H1 (cell line): ENCODE measurements at regions not wholly inside any gene's neighbourhood (a gene's known extent, or its start where the extent isn't known, plus 50 kb on each side); places are given as distances from the start of the nearest gene placed in this dataset.

Experiments used
- CTCF ChIA-PET: fragments of 300-600 bp; sonication (Branson Sonifier 250); formaldehyde crosslinking; loops from one replicate; lab custom pipeline; 2021; ENCODE audit not compliant: partially characterized antibody; lab: Charles Lee
- POLR2A ChIA-PET: fragments of 300-600 bp; sonication (Branson Sonifier 250); formaldehyde crosslinking; loops from one replicate; lab custom pipeline; 2021; ENCODE audit warnings: inconsistent platforms; ENCODE audit not compliant: partially characterized antibody; lab: Charles Lee
- DNase-seq, 2 experiments: peaks; one replicate each; pipeline versions ENCODE4 v3.0.0 to v3.0.0-alpha.2; 2010 to 2022; ENCODE audit warnings: low spot score in 2 of 2, low read depth in 1 of 2, mixed read lengths in 1 of 2
- FAIRE-seq: peaks from 2 replicates; lab custom pipeline; 2011; peaks lifted over from hg19 to GRCh38; lab: Jason Lieb, UNC
- H2AFZ ChIP-seq: 2 replicates; pipeline ENCODE4 v1.8.1; 2012; ENCODE audit warnings: low read length, inconsistent platforms
- H2AK5ac ChIP-seq: 2 replicates; pipeline ENCODE4 v1.6.1; 2013; ENCODE audit warnings: low read depth, low read length
- H2BK120ac ChIP-seq: replicated peaks from 2 replicates; pipeline ENCODE3; 2013; ENCODE audit warnings: low read depth, low read length, inconsistent platforms
- H2BK12ac ChIP-seq: 2 replicates; pipeline ENCODE4 v1.6.1; 2013; ENCODE audit warnings: low read depth, low read length
- H2BK15ac ChIP-seq: 2 replicates; pipeline ENCODE4 v1.6.1; 2013; ENCODE audit warnings: low read length
- H2BK20ac ChIP-seq: 2 replicates; pipeline ENCODE4 v1.6.1; 2013; ENCODE audit warnings: low read length
- H2BK5ac ChIP-seq: 2 replicates; pipeline ENCODE4 v1.6.1; 2013; ENCODE audit warnings: low read depth, low read length
- H3K14ac ChIP-seq: 2 replicates; pipeline ENCODE4 v1.6.1; 2013; ENCODE audit warnings: inconsistent platforms; ENCODE audit not compliant: insufficient read length
- H3K18ac ChIP-seq: 2 replicates; pipeline ENCODE4 v1.6.1; 2013; ENCODE audit warnings: low read length; ENCODE audit errors: extremely low read depth
- H3K23ac ChIP-seq: 2 replicates; pipeline ENCODE4 v1.6.1; 2013; ENCODE audit warnings: inconsistent platforms; ENCODE audit not compliant: insufficient read length
- H3K23me2 ChIP-seq: 2 replicates; pipeline ENCODE4 v1.6.1; 2013; ENCODE audit warnings: low read depth, low read length
- H3K27ac ChIP-seq: 2 replicates; pipeline ENCODE4 v1.6.1; 2011; ENCODE audit warnings: low read depth, low read length, inconsistent platforms
- H3K27me3 ChIP-seq, 4 experiments: replicated peaks in 1 of 4; 1 replicate in 1 of 4; 2 replicates in 3 of 4; pipeline versions ENCODE4 v1.6.1 to v1.8.1; 2011 to 2013; ENCODE audit warnings: low read length in 3 of 4, mild to moderate bottlenecking in 3 of 4, inconsistent platforms in 2 of 4, mixed read lengths in 2 of 4, moderate library complexity in 1 of 4; ENCODE audit not compliant: control insufficient read depth in 3 of 4, insufficient read depth in 3 of 4; ENCODE audit errors: extremely low read depth in 1 of 4
- H3K36me3 ChIP-seq, 4 experiments: 2 replicates each; pipeline versions ENCODE4 v1.6.1 to v1.8.1; 2011 to 2013; ENCODE audit warnings: mild to moderate bottlenecking in 4 of 4, low read length in 3 of 4, moderate library complexity in 2 of 4, control low read depth in 1 of 4, inconsistent platforms in 1 of 4; ENCODE audit not compliant: insufficient read depth in 4 of 4, control insufficient read depth in 2 of 4
- H3K4ac ChIP-seq: replicated peaks from 2 replicates; pipeline ENCODE3; 2013; ENCODE audit warnings: low read length, low read depth, mixed read lengths, inconsistent platforms; ENCODE audit not compliant: insufficient read length
- H3K4me1 ChIP-seq, 4 experiments: replicated peaks in 1 of 4; 1 replicate in 1 of 4; 2 replicates in 3 of 4; pipeline versions ENCODE4 v1.6.1 to v1.8.1; 2011 to 2013; ENCODE audit warnings: low read length in 3 of 4, inconsistent platforms in 2 of 4, mixed read lengths in 1 of 4; ENCODE audit not compliant: insufficient read depth in 4 of 4, control insufficient read depth in 3 of 4
- H3K4me2 ChIP-seq, 2 experiments: 2 replicates each; pipeline versions ENCODE4 v1.6.1 to v1.8.1; 2011 to 2013; ENCODE audit warnings: low read depth in 2 of 2, low read length in 2 of 2, control low read depth in 1 of 2, inconsistent platforms in 1 of 2, mild to moderate bottlenecking in 1 of 2; ENCODE audit not compliant: insufficient read depth in 1 of 2
- H3K4me3 ChIP-seq, 4 experiments: fragments of 200-600, 300-600 bp in 1 of 4; sonication (generic), shearing (Covaris generic), sonication (Bioruptor Twin) in 1 of 4; 2 replicates each; pipeline versions ENCODE4 v1.5.1 to v1.8.1; 2011 to 2016; ENCODE audit warnings: low read length in 4 of 4, low read depth in 3 of 4, control low read depth in 2 of 4, inconsistent platforms in 2 of 4, mild to moderate bottlenecking in 2 of 4, mixed read lengths in 1 of 4, moderate library complexity in 1 of 4; ENCODE audit not compliant: insufficient read depth in 2 of 4; ENCODE audit errors: extremely low read depth in 1 of 4
- H3K56ac ChIP-seq: replicated peaks from 2 replicates; pipeline ENCODE3; 2013; ENCODE audit warnings: low read depth, mild to moderate bottlenecking, mixed read lengths, low read length, inconsistent platforms; ENCODE audit not compliant: insufficient read length
- H3K79me1 ChIP-seq: 2 replicates; pipeline ENCODE4 v1.6.1; 2013; ENCODE audit warnings: low read depth, low read length, control low read depth
- H3K79me2 ChIP-seq, 2 experiments: 2 replicates each; pipeline versions ENCODE4 v1.6.1 to v1.8.1; 2012 to 2013; ENCODE audit warnings: low read length in 2 of 2, mild to moderate bottlenecking in 2 of 2, inconsistent platforms in 1 of 2; ENCODE audit not compliant: insufficient read depth in 2 of 2, control insufficient read depth in 1 of 2
- H3K9ac ChIP-seq, 4 experiments: replicated peaks in 1 of 4; 1 replicate in 1 of 4; 2 replicates in 3 of 4; pipeline versions ENCODE4 v1.6.1 to v1.8.1; 2011 to 2013; ENCODE audit warnings: low read depth in 3 of 4, low read length in 3 of 4, control low read depth in 2 of 4, mild to moderate bottlenecking in 2 of 4, moderate library complexity in 2 of 4, inconsistent platforms in 1 of 4; ENCODE audit errors: extremely low read depth in 1 of 4
- H3K9me3 ChIP-seq, 2 experiments: 2 replicates each; pipeline versions ENCODE4 v1.6.1 to v1.8.1; 2012 to 2013; ENCODE audit warnings: mild to moderate bottlenecking in 2 of 2, moderate library complexity in 2 of 2, control low read depth in 1 of 2, inconsistent platforms in 1 of 2, low read depth in 1 of 2, low read length in 1 of 2, mixed read lengths in 1 of 2; ENCODE audit not compliant: insufficient read depth in 2 of 2
- H4K20me1 ChIP-seq, 2 experiments: replicated peaks in 1 of 2; 2 replicates each; pipeline versions ENCODE3 to v1.8.1; 2011 to 2013; ENCODE audit warnings: inconsistent platforms in 2 of 2, low read length in 2 of 2, mild to moderate bottlenecking in 1 of 2; ENCODE audit not compliant: insufficient read depth in 2 of 2, control insufficient read depth in 1 of 2
- H4K5ac ChIP-seq: 2 replicates; pipeline ENCODE4 v1.6.1; 2013; ENCODE audit warnings: low read length, low read depth, mixed read lengths, inconsistent platforms; ENCODE audit not compliant: insufficient read length
- H4K8ac ChIP-seq: 2 replicates; pipeline ENCODE4 v1.8.0; 2013; ENCODE audit warnings: mild to moderate bottlenecking, moderate library complexity, low read length, inconsistent platforms; ENCODE audit not compliant: insufficient read depth; ENCODE audit errors: extremely low read depth
- H4K91ac ChIP-seq: replicated peaks from 2 replicates; pipeline ENCODE3; 2013; ENCODE audit warnings: low read length, mixed read lengths, inconsistent platforms; ENCODE audit not compliant: insufficient read length
- HDAC6 ChIP-seq: IDR thresholded peaks from one replicate; pipeline ENCODE4 v1.7.1; 2012; ENCODE audit warnings: low read depth, mild to moderate bottlenecking, inconsistent platforms, low read length, moderate library complexity
- NANOG ChIP-seq: IDR thresholded peaks from 2 replicates; pipeline ENCODE4 v1.6.1; 2011; ENCODE audit warnings: low read length, low read depth, mild to moderate bottlenecking, inconsistent platforms; ENCODE audit not compliant: insufficient read depth, poor library complexity, severe bottlenecking
- RBBP5 ChIP-seq: IDR thresholded peaks from 2 replicates; pipeline ENCODE4 v1.7.1; 2012; ENCODE audit warnings: low read depth, mild to moderate bottlenecking, inconsistent platforms, low read length, moderate library complexity, borderline replicate concordance
- RNF2 ChIP-seq: fragments of 200-900, 300-1000 bp; sonication (generic); IDR thresholded peaks from 2 replicates; pipeline ENCODE4 v1.7.1; 2016; ENCODE audit warnings: borderline replicate concordance, low read depth, mild to moderate bottlenecking, antibody characterized with exemption, low read length; ENCODE audit not compliant: poor library complexity, severe bottlenecking; ENCODE audit errors: missing control alignments
- SP4 ChIP-seq: IDR thresholded peaks from 2 replicates; pipeline ENCODE4 v1.6.1; 2012; ENCODE audit warnings: low read length, inconsistent platforms
- WGBS, 2 experiments: shearing (Covaris generic) in 1 of 2; methylation state at CpG; one replicate each; pipeline versions ENCODE4 v1.1.6 to v1.1.7; 2013 to 2015; ENCODE audit warnings: low lambda C conversion rate in 2 of 2, mixed read lengths in 2 of 2, inconsistent platforms in 1 of 2, low coverage in 1 of 2, missing lambda C conversion rate in 1 of 2; ENCODE audit not compliant: insufficient replicate concordance in 2 of 2, insufficient coverage in 1 of 2, insufficient read length in 1 of 2; ENCODE audit errors: extremely low coverage in 1 of 2, missing lambda C conversion rate in 1 of 2; 5-methylcytosine and 5-hydroxymethylcytosine counted together

DNA sequence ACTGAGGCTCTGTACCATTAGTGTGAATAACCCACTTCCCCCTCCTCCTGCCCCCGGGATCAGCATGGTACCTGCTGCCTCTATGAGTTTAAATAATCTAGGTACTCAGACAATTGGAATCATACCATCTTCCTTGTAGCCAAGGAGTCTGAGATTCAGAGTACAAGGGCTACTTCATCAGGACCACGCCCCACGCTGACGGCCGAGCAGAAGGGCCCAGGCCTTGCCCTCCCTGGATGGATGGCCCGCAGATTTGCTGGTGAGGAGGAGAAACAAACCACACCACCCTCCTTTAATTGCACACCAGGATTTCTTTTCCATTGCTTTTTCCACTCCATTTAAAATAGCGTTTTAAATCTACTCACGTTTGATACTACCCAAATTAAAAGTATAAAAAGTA lies 649.9 kb upstream of the ADARB2 start:
- no peak overlapping the region for H3K27ac ChIP-seq
- no peak overlapping the region for H3K18ac ChIP-seq
- FAIRE-seq (no peak), DNase-seq (no peak)
- H4K20me1 ChIP-seq, result no peaks in the 10 kb centered on the region
- H3K27me3 ChIP-seq, result no peaks in the 10 kb centered on the region
- no peak overlapping the region for H2BK20ac ChIP-seq
- H2BK5ac ChIP-seq, result no peak overlapping the region
- no peak overlapping the region for H3K56ac ChIP-seq
- H3K4me3 ChIP-seq, result no peak overlapping the region
- no peak overlapping the region for H4K5ac ChIP-seq
- H2BK12ac ChIP-seq, result no peak overlapping the region
- no peak overlapping the region for H3K14ac ChIP-seq
- H3K36me3 ChIP-seq, result no peaks in the 10 kb centered on the region
- H2BK120ac ChIP-seq, result no peak overlapping the region
- CTCF ChIA-PET, result interaction anchor here (0.7 kb wide), 1 partner anchor 547 kb away, joined by 3 read pairs; no protein-coding TSS in a partner anchor
- POLR2A ChIA-PET, result no interaction called here
- H3K9ac ChIP-seq, result no peak overlapping the region
- no peaks in the 10 kb centered on the region for H3K79me2 ChIP-seq
- H4K8ac ChIP-seq, result no peak overlapping the region
- H3K79me1 ChIP-seq, result no peaks in the 10 kb centered on the region
- H3K4me2 ChIP-seq, result no peak overlapping the region
- H2AFZ ChIP-seq, result no peak overlapping the region
- WGBS, 2 experiments, result 87% methylated on average over 8 of the region's 8 CpGs; no CpG with 5 or more reads in 1 of the 2 experiments
- no peak overlapping the region for H2AK5ac ChIP-seq
- H2BK15ac ChIP-seq, result no peak overlapping the region
- H3K4ac ChIP-seq, result no peak overlapping the region
- TF ChIP-seq SP4, result no peak
- TF ChIP-seq RNF2, result no peak
- TF ChIP-seq HDAC6, result no peak
- TF ChIP-seq RBBP5, result no peak
- no peak for TF ChIP-seq NANOG
- no peaks in the 10 kb centered on the region for H3K23me2 ChIP-seq
- no peak overlapping the region for H3K23ac ChIP-seq
- H3K4me1 ChIP-seq, result no peaks in the 10 kb centered on the region
- peaks cover 6 to 10% of the 10 kb centered on the region in 2 experiments; a peak in 1 of 4 replicates for H3K9me3 ChIP-seq
- H4K91ac ChIP-seq, result no peak overlapping the region
